ENCODE measurements at regions not wholly inside any gene's neighbourhood (a gene's known extent, or its start where the extent isn't known, plus 50 kb on each side); places are given as distances from the start of the nearest gene placed in this dataset.
A peak's percentile ranks its signal among the peaks of the same experiment; 100 is the strongest.
"Not testable (repeated sequence)": the region's sequence is repeated elsewhere in the genome, so short reads cannot be mapped to it uniquely, and the experiment has no call there.

- no peak for DNase-seq (ENCODE audit: low read depth in 2 of 2, low spot score in 1 of 2)
These were observed 122.3 kb downstream of the HAUS1 start for GRCh38 chr18:46226461-46226860.

- DNase-seq (ENCODE audit: low read depth in 2 of 2, low spot score in 1 of 2), result not testable (repeated sequence)
These were observed 125.5 kb downstream of the HAUS1 start for GRCh38 chr18:46229641-46230040.

- DNase-seq (ENCODE audit: low read depth in 2 of 2, low spot score in 1 of 2), result no peak
These were observed 132.0 kb downstream of the HAUS1 start for GRCh38 chr18:46236156-46236555.

- no peak for DNase-seq (ENCODE audit: low read depth in 2 of 2, low spot score in 1 of 2)
These were observed 133.7 kb downstream of the HAUS1 start for GRCh38 chr18:46237891-46238290.

- DNase-seq (ENCODE audit: low read depth in 2 of 2, low spot score in 1 of 2), result no peak
These were observed 135.4 kb downstream of the HAUS1 start for GRCh38 chr18:46239549-46239948.

GRCh38 chr18:46239998-46240397 lies 135.8 kb downstream of the HAUS1 start:
- DNase-seq (ENCODE audit: low read depth in 2 of 2, low spot score in 1 of 2), result no peak

GRCh38 chr18:46241393-46241792 lies 137.2 kb downstream of the HAUS1 start:
- DNase-seq (ENCODE audit: low read depth in 2 of 2, low spot score in 1 of 2), result not testable (repeated sequence)

- DNase-seq (ENCODE audit: low read depth in 2 of 2, low spot score in 1 of 2), result no peak
These were observed 138.0 kb downstream of the HAUS1 start for GRCh38 chr18:46242183-46242582.

GRCh38 chr18:46243095-46243494 lies 138.9 kb downstream of the HAUS1 start:
- no peak for DNase-seq (ENCODE audit: low read depth in 2 of 2, low spot score in 1 of 2)

GRCh38 chr18:46243673-46244072 lies 139.5 kb downstream of the HAUS1 start:
- no peak for DNase-seq (ENCODE audit: low read depth in 2 of 2, low spot score in 1 of 2)

- no peak for DNase-seq (ENCODE audit: low read depth in 2 of 2, low spot score in 1 of 2)
These were observed 141.9 kb downstream of the HAUS1 start for GRCh38 chr18:46246101-46246500.

GRCh38 chr18:46247942-46248341 lies 143.8 kb downstream of the HAUS1 start:
- DNase-seq (ENCODE audit: low read depth in 2 of 2, low spot score in 1 of 2), result no peak

GRCh38 chr18:46250084-46250811 lies 146.1 kb downstream of the HAUS1 start:
- DNase-seq (ENCODE audit: low read depth in 2 of 2, low spot score in 1 of 2), result peak; percentile 7 to 15

GRCh38 chr18:46250812-46251173 lies 146.6 kb downstream of the HAUS1 start:
- DNase-seq (ENCODE audit: low read depth in 2 of 2, low spot score in 1 of 2), result no peak

- no peak for DNase-seq (ENCODE audit: low read depth in 2 of 2, low spot score in 1 of 2)
These were observed 148.6 kb downstream of the HAUS1 start for GRCh38 chr18:46252759-46253158.

- no peak for DNase-seq (ENCODE audit: low read depth in 2 of 2, low spot score in 1 of 2)
These were observed 149.3 kb downstream of the HAUS1 start for GRCh38 chr18:46253498-46253897.

- no peak for DNase-seq (ENCODE audit: low read depth in 2 of 2, low spot score in 1 of 2)
These were observed 151.9 kb downstream of the HAUS1 start for GRCh38 chr18:46256078-46256477.

- DNase-seq (ENCODE audit: low read depth in 2 of 2, low spot score in 1 of 2), result no peak
These were observed 153.2 kb downstream of the HAUS1 start for GRCh38 chr18:46257366-46257765.

- no peak for DNase-seq (ENCODE audit: low read depth in 2 of 2, low spot score in 1 of 2)
These were observed 156.1 kb downstream of the HAUS1 start for GRCh38 chr18:46260016-46260878.

- DNase-seq (ENCODE audit: low read depth in 2 of 2, low spot score in 1 of 2), result no peak
These were observed 156.6 kb downstream of the HAUS1 start for GRCh38 chr18:46260879-46261143.

- no peak for DNase-seq (ENCODE audit: low read depth in 2 of 2, low spot score in 1 of 2)
These were observed 157.6 kb downstream of the HAUS1 start for GRCh38 chr18:46261799-46262198.

- DNase-seq (ENCODE audit: low read depth in 2 of 2, low spot score in 1 of 2), result no peak
These were observed 158.7 kb downstream of the HAUS1 start for GRCh38 chr18:46262856-46263255.

- no peak for DNase-seq (ENCODE audit: low read depth in 2 of 2, low spot score in 1 of 2)
These were observed 160.1 kb downstream of the HAUS1 start for GRCh38 chr18:46264255-46264654.
